Urinary bladder (tissue), 3 donors: ENCODE measurements at regions not wholly inside any gene's neighbourhood (a gene's known extent, or its start where the extent isn't known, plus 50 kb on each side); places are given as distances from the start of the nearest gene placed in this dataset.
"Not testable (repeated sequence)": the region's sequence is repeated elsewhere in the genome, so short reads cannot be mapped to it uniquely, and the experiment has no call there.

ENCODE experiments used
- DNase-seq: peaks from one replicate; pipeline ENCODE4 v3.0.0-alpha.2; 2015; ENCODE audit errors: extremely low spot score
- H3K27ac ChIP-seq: one replicate; pipeline ENCODE4 v1.5.1; 2013; ENCODE audit warnings: low read depth, mild to moderate bottlenecking, moderate library complexity
- H3K36me3 ChIP-seq: one replicate; pipeline ENCODE4 v1.6.1; 2013; ENCODE audit warnings: mild to moderate bottlenecking, moderate library complexity; ENCODE audit not compliant: insufficient read depth
- H3K4me1 ChIP-seq: one replicate; pipeline ENCODE4 v1.6.1; 2013; ENCODE audit warnings: mild to moderate bottlenecking, moderate library complexity; ENCODE audit not compliant: insufficient read depth
- H3K4me3 ChIP-seq: one replicate; pipeline ENCODE4 v1.5.1; 2013; ENCODE audit warnings: low read depth, low read length
- WGBS: extraction: QIAGEN DNeasy Blood & Tissue Kit; methylation state at CpG from one replicate; pipeline ENCODE4 v1.1.7; 2013; 5-methylcytosine and 5-hydroxymethylcytosine counted together
- donor health status: healthy with polysubstance abuse.
- donor health status: healthy.

DNA sequence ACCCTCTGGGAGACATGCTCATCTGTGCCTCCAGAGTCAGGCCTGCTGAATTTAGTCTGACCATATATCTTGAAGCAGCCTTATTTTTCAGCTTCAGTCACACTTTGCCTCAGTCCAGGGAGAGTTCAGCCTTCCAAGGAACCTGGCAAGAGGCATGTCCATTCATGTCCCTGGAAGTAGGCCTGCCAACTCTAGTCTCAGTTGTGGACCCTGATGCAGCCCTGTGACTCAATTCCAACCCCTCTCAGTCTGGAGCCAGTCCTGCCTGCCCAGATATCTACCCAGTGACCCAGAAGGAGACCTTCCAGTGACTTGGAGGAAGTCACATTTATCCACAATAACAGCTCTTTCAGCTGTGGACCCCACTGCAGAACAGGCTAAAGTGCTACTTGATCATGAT lies 566.6 kb downstream of the TMEM135 start:
- Histone ChIP-seq H3K27ac (no peak overlapping the region), H3K4me3 (no peak overlapping the region), H3K36me3 (no peaks in the 10 kb centered on the region), H3K4me1 (no peaks in the 10 kb centered on the region)
- no peak for DNase-seq

DNA sequence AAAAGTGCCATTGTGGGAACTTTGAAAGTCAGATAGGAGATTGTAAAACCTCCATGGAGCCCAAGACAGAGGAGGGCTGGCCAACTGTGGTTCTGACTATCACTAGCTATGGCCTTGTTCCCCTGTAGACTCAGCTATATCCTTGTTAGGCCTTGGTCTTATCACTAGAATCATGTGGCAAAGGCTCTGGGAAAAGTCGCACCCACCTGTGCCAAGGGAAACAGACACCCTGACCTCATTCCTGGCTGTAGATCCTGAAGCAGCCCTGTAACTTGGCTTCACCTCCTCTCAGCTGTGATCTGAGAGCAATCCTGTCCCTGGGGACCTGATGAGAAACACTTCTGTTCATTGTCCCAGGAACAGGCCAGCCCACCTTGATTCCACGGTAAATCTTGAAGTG lies 566.2 kb downstream of the TMEM135 start:
- DNase-seq: no peak
- Histone ChIP-seq H3K36me3 (no peaks in the 10 kb centered on the region), H3K4me1 (no peaks in the 10 kb centered on the region), H3K4me3 (no peak overlapping the region), H3K27ac (no peak overlapping the region)
- WGBS: 89% methylated on average over 2 of the region's 2 CpGs

DNA sequence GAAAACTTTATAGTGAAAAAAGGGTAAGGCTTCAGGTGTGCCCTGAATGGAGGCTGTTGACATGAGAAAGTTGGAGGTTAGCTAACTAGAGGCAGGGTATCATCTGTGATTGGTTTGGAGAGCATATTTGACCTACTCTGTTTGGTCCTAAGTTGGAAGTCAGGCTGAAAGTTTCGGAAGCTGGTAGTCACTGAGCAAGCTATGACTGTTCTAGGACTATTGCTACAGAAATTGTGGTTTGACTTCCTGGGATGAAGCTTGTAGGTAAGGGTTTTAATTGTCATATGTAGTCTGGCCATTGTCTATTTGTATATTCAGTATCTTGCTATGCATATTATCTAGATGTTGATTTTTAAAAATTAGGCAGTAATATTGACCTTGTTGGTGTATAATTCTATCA lies 565.0 kb downstream of the TMEM135 start:
- DNase-seq: no peak
- Histone ChIP-seq H3K27ac (no peak overlapping the region), H3K4me3 (no peak overlapping the region), H3K36me3 (no peaks in the 10 kb centered on the region), H3K4me1 (no peaks in the 10 kb centered on the region)
- WGBS: 97% methylated on average over 1 of the region's 1 CpG

DNA sequence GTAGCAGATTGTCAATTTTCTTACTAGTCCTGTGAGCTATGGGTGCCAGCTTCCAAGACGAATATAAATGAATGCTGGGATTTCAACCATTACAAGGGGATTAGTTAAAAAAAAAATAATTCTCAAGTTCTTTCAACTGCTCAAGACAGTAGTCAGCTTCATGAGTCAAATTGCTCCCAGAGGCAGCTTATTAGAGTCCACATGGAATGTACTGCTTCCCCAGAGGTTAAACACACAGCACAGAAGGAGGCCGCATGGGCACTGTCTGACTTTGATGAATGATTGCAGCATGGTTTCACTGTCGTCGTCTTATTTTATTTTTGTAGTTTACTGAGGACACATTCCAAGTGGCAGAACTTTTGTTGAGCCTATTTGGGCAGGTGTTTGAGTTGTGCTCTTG lies 563.2 kb downstream of the TMEM135 start:
- DNase-seq: no peak
- 60% methylated on average over 4 of the region's 4 CpGs for WGBS
- Histone ChIP-seq H3K4me3 (no peak overlapping the region), H3K27ac (no peak overlapping the region), H3K4me1 (no peaks in the 10 kb centered on the region), H3K36me3 (no peaks in the 10 kb centered on the region)

DNA sequence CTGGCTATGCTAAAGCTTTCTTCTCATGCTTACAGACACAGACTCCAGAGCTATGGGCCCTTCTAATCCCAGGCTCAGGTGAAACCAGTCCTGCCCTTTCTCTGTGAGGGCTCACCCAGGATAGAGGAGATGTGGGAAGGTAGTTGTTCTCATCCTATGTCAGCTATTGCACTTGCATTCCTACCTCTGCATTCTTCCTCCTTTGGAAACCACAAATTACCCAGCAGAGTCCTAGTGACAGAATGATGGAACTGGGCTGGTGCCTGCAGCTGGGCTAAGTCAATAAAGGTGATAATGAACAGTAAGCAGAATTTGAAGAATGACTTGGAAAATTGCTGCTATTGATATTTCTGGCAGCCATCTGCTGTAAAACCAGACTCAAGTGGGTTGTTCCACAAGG lies 560.0 kb downstream of the TMEM135 start:
- Histone ChIP-seq H3K36me3 (no peaks in the 10 kb centered on the region), H3K4me1 (no peaks in the 10 kb centered on the region)
- DNase-seq: no peak

DNA sequence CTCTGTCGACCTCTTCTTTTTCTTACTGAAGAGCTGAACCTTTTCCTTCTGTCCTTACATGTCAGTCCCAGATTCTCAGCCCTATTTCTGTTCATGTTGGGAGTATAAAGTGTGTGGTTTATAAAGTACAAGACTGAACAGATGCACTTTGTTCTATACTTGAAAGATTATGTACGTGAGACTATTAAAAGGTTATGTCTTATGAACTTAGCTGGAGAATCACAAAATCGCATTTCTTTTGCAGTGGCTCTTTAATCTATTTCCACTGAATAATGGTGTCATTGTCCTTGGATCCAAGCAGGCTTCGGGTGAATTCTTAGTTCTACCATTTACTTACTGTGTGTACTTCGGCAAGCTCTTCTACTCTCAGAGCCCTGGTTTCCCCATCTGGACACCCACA lies 558.4 kb downstream of the TMEM135 start:
- Histone ChIP-seq H3K4me1 (no peaks in the 10 kb centered on the region), H3K4me3 (no peak overlapping the region), H3K27ac (no peak overlapping the region), H3K36me3 (no peaks in the 10 kb centered on the region)
- no peak for DNase-seq
- WGBS: 82% methylated on average over 5 of the region's 5 CpGs

More for the DNA sequence above, 560.0 kb downstream of the TMEM135 start:
- no peak overlapping the region for H3K4me3 ChIP-seq
- no peak overlapping the region for H3K27ac ChIP-seq

DNA sequence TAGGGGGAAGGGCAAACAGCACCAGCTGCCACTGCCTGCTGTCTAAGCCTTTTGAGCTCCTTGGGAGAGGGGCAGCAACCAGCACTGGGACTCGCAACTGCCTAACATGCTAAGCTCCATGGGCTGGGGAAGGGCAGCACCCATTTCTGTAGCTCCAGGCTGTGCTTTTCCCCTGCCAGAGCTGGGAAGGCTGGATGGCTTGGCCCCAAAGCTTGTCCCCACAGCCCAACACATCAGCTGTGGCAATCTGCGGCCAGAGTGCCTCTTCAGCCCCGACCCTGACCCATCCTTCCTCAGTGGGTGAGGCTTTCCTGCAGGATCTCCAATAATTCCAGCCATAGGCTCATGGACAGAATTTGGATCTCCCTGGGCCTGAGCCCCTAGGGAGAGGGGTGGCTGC lies 551.3 kb downstream of the TMEM135 start:
- no peaks in the 10 kb centered on the region for H3K36me3 ChIP-seq
- 84% methylated on average over 3 of the region's 3 CpGs for WGBS
- H3K27ac ChIP-seq: no peak overlapping the region
- H3K4me1 ChIP-seq: no peaks in the 10 kb centered on the region
- DNase-seq: no peak
- no peak overlapping the region for H3K4me3 ChIP-seq

DNA sequence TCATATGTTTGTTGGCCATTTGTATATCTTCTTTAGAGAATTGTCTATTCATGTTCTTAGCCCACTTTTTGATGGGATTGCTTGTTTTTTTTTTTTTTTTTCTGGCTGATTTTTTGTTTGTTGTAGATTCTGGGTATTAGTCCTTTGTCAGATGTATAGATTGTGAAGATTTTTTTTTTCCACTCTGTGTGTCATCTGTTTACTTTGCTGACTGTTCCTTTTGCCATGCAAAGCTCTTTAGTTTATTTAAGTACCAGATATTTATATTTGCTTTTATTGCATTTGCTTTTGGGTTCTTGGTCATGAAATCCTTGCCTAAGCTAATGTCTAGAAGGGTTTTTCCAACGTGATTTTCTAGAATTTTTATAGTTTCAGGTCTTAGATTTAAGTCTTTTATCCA lies 547.9 kb downstream of the TMEM135 start:
- not testable (repeated sequence) for H3K4me3 ChIP-seq, DNase-seq
- 12% methylated on average over 1 of the region's 1 CpG for WGBS

DNA sequence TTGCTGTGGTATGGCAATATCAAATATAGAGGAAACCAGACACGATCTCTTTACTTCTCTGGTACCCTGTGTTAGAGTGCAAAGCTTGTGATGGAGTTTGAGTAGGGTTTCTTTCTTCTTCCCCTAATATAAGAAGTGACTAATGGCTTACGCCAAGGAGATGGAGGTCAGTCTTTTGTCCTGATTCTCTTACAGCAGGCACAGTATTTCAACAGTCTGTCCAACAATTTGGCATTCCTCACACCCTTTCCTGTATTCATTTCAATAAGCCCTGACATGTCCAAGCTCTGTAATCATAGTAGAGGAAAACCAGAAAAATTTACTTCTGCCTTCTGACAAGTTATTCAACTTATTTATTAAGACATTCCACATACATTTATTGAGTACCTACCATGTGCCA lies 546.2 kb downstream of the TMEM135 start:
- Histone ChIP-seq H3K27ac (no peak overlapping the region), H3K36me3 (no peaks in the 10 kb centered on the region), H3K4me3 (no peak overlapping the region), H3K4me1 (no peaks in the 10 kb centered on the region)
- DNase-seq: no peak
- WGBS: 79% methylated on average over 2 of the region's 2 CpGs

More for the DNA sequence above, 547.9 kb downstream of the TMEM135 start:
- not testable (repeated sequence) for H3K36me3 ChIP-seq, H3K4me1 ChIP-seq, H3K27ac ChIP-seq

DNA sequence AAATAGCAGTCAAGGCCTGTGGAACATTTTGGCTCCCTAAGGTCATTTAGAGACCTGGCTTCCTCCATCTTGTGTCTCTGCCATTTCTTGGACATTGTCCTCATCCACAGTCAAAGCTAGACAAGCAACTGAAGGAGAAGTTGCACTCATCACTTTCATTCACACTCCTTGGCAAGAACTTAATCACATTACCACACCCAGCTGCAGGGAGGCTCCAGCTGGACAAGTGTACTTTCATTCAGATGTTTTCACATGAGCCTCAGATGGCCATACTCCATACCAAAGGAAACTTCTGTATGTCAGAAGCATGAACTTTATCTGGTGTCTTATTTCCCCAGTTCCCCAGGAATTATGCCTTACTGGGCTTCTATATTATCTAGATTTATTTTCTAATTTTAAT lies 537.4 kb downstream of the TMEM135 start:
- Histone ChIP-seq H3K4me3 (no peak overlapping the region), H3K27ac (no peak overlapping the region), H3K4me1 (no peaks in the 10 kb centered on the region), H3K36me3 (no peaks in the 10 kb centered on the region)
- DNase-seq: no peak

DNA sequence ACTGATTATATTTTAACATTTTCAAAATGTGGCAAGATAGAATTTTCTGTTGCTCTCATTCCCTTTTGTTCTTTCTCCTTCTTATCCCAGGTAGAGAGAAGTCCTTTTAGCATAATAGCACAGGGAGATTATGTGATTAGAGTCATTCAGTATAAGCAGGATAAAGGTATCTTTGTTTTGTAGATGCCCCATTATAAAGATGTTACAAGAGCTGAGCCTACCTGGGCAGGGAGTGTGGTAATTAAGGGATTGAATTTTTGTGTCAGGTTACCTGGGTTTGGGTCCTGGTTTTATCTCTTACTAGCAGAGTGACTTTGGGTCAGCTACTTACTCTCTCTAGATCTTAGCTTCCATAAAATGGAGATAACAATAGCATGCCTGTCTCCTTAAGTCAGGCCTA lies 536.5 kb downstream of the TMEM135 start:
- no peak overlapping the region for H3K4me3 ChIP-seq
- H3K36me3 ChIP-seq: no peaks in the 10 kb centered on the region
- no peaks in the 10 kb centered on the region for H3K4me1 ChIP-seq
- no peak for DNase-seq
- H3K27ac ChIP-seq: no peak overlapping the region

DNA sequence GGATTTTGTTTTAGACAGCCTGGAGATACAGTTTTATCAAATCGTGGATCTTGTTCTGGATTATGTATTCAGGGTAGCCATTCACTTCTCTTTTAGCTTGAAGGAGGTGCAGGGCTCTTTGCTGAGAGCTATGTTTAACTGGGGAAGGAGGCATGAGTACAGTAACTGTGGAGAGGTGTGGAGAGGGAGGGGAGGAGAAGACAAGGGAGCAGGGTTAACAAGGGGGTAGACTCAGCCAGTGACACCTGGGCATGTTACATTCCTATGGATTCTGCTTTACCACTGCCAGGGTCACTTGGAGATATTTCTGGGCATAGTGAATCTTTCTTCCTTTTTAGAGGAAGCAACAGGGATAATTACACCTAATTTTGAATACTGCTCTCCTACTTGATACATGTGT lies 536.0 kb downstream of the TMEM135 start:
- Histone ChIP-seq H3K27ac (no peak overlapping the region), H3K36me3 (no peaks in the 10 kb centered on the region), H3K4me3 (no peak overlapping the region), H3K4me1 (no peaks in the 10 kb centered on the region)
- no peak for DNase-seq
- 63% methylated on average over 1 of the region's 1 CpG for WGBS

DNA sequence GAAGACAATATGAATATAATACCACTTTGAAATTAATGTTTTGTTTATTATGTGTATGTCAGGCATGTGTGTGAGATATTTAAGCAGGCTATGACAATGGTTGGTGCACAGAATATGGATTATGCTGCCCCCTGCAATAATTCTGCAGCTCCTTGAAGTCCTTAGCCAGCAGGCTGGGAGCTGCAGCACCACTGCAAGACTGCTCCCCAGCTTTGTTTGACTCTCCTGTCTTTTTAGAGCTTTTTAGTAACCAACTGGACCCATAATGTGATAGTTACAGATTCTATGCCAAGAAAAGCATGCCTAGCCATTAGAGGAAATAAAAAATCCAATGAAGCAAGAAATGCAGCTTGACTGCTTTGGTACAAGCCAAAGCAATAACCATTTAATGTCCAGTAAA lies 535.1 kb downstream of the TMEM135 start:
- no peak overlapping the region for H3K4me3 ChIP-seq
- no peaks in the 10 kb centered on the region for H3K4me1 ChIP-seq
- no peaks in the 10 kb centered on the region for H3K36me3 ChIP-seq
- no peak overlapping the region for H3K27ac ChIP-seq
- no peak for DNase-seq

DNA sequence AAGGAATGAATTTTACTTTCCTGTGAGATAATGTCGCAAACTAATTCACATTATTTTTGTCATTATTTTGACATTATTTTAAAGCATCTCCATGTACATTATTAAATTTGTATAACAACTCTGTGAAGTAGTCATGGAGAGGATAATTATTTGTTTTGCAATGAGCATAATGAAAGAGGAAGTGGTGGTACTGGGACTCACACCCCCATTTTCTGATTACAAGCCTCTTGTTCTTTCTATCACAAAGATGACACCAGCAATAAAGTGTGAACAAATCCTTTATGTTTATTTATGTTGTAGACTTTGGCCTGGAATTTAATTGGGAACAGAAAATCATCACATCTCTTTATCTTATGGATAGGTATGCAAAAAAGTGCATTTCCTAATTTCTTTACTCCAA lies 522.6 kb downstream of the TMEM135 start:
- Histone ChIP-seq H3K27ac (no peak overlapping the region), H3K4me3 (no peak overlapping the region), H3K36me3 (no peaks in the 10 kb centered on the region), H3K4me1 (no peaks in the 10 kb centered on the region)
- WGBS: 98% methylated on average over 1 of the region's 1 CpG
- DNase-seq: no peak

DNA sequence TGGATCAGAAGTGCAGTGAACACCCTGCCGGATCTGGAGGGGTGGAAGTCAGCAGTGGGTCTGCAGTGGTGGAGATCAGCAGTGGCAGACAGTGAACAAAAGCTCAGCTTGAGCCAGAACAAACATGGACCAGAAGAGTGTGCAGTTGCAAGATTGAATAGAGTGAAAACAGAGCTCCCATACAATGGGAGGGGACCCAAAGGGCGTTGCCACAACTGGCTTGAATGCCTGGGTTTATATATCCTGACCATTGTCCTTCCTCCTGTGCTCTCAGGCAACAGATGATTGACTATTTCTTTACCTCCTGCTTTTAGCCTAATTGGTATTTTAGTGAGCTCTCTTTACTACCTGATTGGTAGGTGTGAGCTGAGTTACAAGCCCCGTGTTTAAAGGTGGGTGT lies 522.1 kb downstream of the TMEM135 start:
- not testable (repeated sequence) for DNase-seq, H3K27ac ChIP-seq, H3K4me1 ChIP-seq, H3K4me3 ChIP-seq, H3K36me3 ChIP-seq
- WGBS: 72% methylated on average over 3 of the region's 3 CpGs
